ENCODE measurements at regions not wholly inside any gene's neighbourhood (a gene's known extent, or its start where the extent isn't known, plus 50 kb on each side); places are given as distances from the start of the nearest gene placed in this dataset.

DNA sequence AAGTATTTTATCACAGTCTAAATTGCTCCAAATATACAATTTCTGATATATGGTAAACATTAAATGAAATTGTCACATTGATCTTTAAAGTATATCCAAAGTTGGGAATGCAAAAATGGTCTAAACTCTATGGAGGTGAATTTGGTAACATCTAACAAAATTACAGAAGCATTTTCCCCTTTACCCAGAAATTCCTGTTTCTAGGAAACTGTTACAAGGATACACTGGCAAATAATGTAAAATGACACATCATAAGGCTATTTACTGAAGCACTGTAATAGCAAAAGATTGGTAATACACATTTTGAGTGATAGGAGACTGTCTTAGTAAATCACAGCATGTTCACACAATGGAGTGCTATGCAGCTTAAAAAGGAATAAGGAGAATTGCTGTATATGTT, 50.0 kb upstream of the SLCO2A1 start:
- no peaks in the 10 kb centered on the region for H3K9me3 ChIP-seq
- no peaks in the 10 kb centered on the region for H3K27me3 ChIP-seq (replicated peaks; ENCODE audit: insufficient read depth)
- H3K4me1 ChIP-seq (replicated peaks), result no peaks in the 10 kb centered on the region
- DNase-seq (ENCODE audit: low spot score), result no peak
- intact Hi-C loops (cut with DNase I), result no loop called here
- no peak overlapping the region for H3K4me3 ChIP-seq
- TF ChIP-seq CTCF (IDR thresholded peaks at IDR 0.05), result no peak
- no peak for TF ChIP-seq POLR2A (IDR thresholded peaks at IDR 0.05)
- TF ChIP-seq POLR2AphosphoS5 (IDR thresholded peaks at IDR 0.05), result no peak
- no peaks in the 10 kb centered on the region for H3K36me3 ChIP-seq
- H3K27ac ChIP-seq, result no peak overlapping the region

All from prostate gland (tissue), 2 donors.